ENCODE measurements at regions not wholly inside any gene's neighbourhood (a gene's known extent, or its start where the extent isn't known, plus 50 kb on each side); places are given as distances from the start of the nearest gene placed in this dataset.

GRCh38 chr14:46581036-46581671, 70.4 kb downstream of the RPL10L start:
- Mint-ChIP-seq H3K36me3 (no peaks in the 10 kb centered on the region), H3K4me1 (no peaks in the 10 kb centered on the region), H3K9me3 (peaks cover 0 to 1% (median 0%) of the 10 kb centered on the region in 7 donors), H3K27me3 (ENCODE audit: low read depth in 3 of 3) (no peaks in the 10 kb centered on the region), H3K4me3 (no peak overlapping the region), H3K27ac (no peak overlapping the region)
- Histone ChIP-seq H3K36me3 (replicated peaks in 1 of 2; ENCODE audit: control insufficient read depth in 1 of 2, insufficient read depth in 2 of 2, low read length in 2 of 2) (no peaks in the 10 kb centered on the region), H4K20me1 (ENCODE audit: insufficient read depth, low read length) (no peaks in the 10 kb centered on the region), H2AFZ (ENCODE audit: insufficient read depth, low read depth, low read length, poor library complexity, severe bottlenecking) (no peak overlapping the region), H3K4me2 (replicated peaks; ENCODE audit: extremely low read depth, low read length, poor library complexity, severe bottlenecking) (no peak overlapping the region), H3K4me3 (replicated peaks in 1 of 3; ENCODE audit: low read depth in 2 of 3, low read length in 3 of 3) (no peak overlapping the region), H3K4me1 (ENCODE audit: control insufficient read depth in 1 of 2, insufficient read depth in 2 of 2, low read length in 2 of 2) (no peaks in the 10 kb centered on the region), H3K27ac (ENCODE audit: low read depth in 1 of 2, low read length in 2 of 2) (no peak overlapping the region), H3K9ac (ENCODE audit: insufficient read depth, low read length, poor library complexity, severe bottlenecking) (no peak overlapping the region), H3K9me3 (replicated peaks in 1 of 2; ENCODE audit: control insufficient read depth in 1 of 2, insufficient read depth in 1 of 2, low read length in 2 of 2) (no peaks in the 10 kb centered on the region), H3K27me3 (ENCODE audit: control insufficient read depth in 2 of 2, insufficient read depth in 2 of 2, low read length in 2 of 2) (no peaks in the 10 kb centered on the region), H3K79me2 (ENCODE audit: insufficient read depth, low read length) (no peaks in the 10 kb centered on the region)
- no peak for DNase-seq
- intact Hi-C loops (cut with micrococcal nuclease) = no loop called here
- 0% methylated on average over 1 of the region's 5 CpGs for WGBS (ENCODE audit: insufficient coverage)
- TF ChIP-seq, protein P1, sequence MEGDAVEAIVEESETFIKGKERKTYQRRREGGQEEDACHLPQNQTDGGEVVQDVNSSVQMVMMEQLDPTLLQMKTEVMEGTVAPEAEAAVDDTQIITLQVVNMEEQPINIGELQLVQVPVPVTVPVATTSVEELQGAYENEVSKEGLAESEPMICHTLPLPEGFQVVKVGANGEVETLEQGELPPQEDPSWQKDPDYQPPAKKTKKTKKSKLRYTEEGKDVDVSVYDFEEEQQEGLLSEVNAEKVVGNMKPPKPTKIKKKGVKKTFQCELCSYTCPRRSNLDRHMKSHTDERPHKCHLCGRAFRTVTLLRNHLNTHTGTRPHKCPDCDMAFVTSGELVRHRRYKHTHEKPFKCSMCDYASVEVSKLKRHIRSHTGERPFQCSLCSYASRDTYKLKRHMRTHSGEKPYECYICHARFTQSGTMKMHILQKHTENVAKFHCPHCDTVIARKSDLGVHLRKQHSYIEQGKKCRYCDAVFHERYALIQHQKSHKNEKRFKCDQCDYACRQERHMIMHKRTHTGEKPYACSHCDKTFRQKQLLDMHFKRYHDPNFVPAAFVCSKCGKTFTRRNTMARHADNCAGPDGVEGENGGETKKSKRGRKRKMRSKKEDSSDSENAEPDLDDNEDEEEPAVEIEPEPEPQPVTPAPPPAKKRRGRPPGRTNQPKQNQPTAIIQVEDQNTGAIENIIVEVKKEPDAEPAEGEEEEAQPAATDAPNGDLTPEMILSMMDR (IDR thresholded peaks at IDR 0.05) = peak; percentile 34

- Mint-ChIP-seq H3K9me3 (peaks cover 0 to 1% (median 0%) of the 10 kb centered on the region in 7 donors), H3K27ac (no peak overlapping the region), H3K4me3 (no peak overlapping the region), H3K27me3 (ENCODE audit: low read depth in 3 of 3) (peaks cover 0 to 2% (median 0%) of the 10 kb centered on the region in 3 donors), H3K4me1 (peaks cover 7% of the 10 kb centered on the region), H3K36me3 (no peaks in the 10 kb centered on the region)
- H3K4me3 ChIP-seq (replicated peaks in 1 of 3; ENCODE audit: low read depth in 2 of 3, low read length in 3 of 3) = no peak overlapping the region
- H3K79me2 ChIP-seq (ENCODE audit: insufficient read depth, low read length) = no peaks in the 10 kb centered on the region
- WGBS (ENCODE audit: insufficient coverage) = 25% methylated on average over 1 of the region's 2 CpGs
- intact Hi-C loops (cut with micrococcal nuclease) = no loop called here
- H3K36me3 ChIP-seq (replicated peaks in 1 of 2; ENCODE audit: control insufficient read depth in 1 of 2, insufficient read depth in 2 of 2, low read length in 2 of 2) = no peaks in the 10 kb centered on the region
- no peaks in the 10 kb centered on the region for H3K4me1 ChIP-seq (ENCODE audit: control insufficient read depth in 1 of 2, insufficient read depth in 2 of 2, low read length in 2 of 2)
- H3K9ac ChIP-seq (ENCODE audit: insufficient read depth, low read length, poor library complexity, severe bottlenecking) = no peak overlapping the region
- H3K4me2 ChIP-seq (replicated peaks; ENCODE audit: extremely low read depth, low read length, poor library complexity, severe bottlenecking) = no peak overlapping the region
- no peak overlapping the region for H3K27ac ChIP-seq (ENCODE audit: low read depth in 1 of 2, low read length in 2 of 2)
- no peaks in the 10 kb centered on the region for H3K27me3 ChIP-seq (ENCODE audit: control insufficient read depth in 2 of 2, insufficient read depth in 2 of 2, low read length in 2 of 2)
- H3K9me3 ChIP-seq (replicated peaks in 1 of 2; ENCODE audit: control insufficient read depth in 1 of 2, insufficient read depth in 1 of 2, low read length in 2 of 2) = no peaks in the 10 kb centered on the region
- no peaks in the 10 kb centered on the region for H4K20me1 ChIP-seq (ENCODE audit: insufficient read depth, low read length)
- no peak for DNase-seq
- H2AFZ ChIP-seq (ENCODE audit: insufficient read depth, low read depth, low read length, poor library complexity, severe bottlenecking) = no peak overlapping the region
- TF ChIP-seq, protein P1 (IDR thresholded peaks at IDR 0.05) = no peak
These were observed 76.6 kb downstream of the RPL10L start for GRCh38 chr14:46574978-46575375.
